H9 (cell line): ENCODE measurements at regions not wholly inside any gene's neighbourhood (a gene's known extent, or its start where the extent isn't known, plus 50 kb on each side); places are given as distances from the start of the nearest gene placed in this dataset.

Experiments
- DNase-seq: peaks from one replicate; pipeline ENCODE4 v3.0.0-alpha.2; 2017
- H2AFZ ChIP-seq: one replicate; pipeline ENCODE4 v1.6.1; 2013; ENCODE audit warnings: mild to moderate bottlenecking, low read length, control low read depth, moderate library complexity
- H2AK5ac ChIP-seq: 2 replicates; pipeline ENCODE4 v1.6.1; 2013; ENCODE audit warnings: low read length, control low read depth, mixed read lengths; ENCODE audit not compliant: insufficient read length
- H2BK120ac ChIP-seq: one replicate; pipeline ENCODE4 v1.6.1; 2013; ENCODE audit warnings: low read depth, mild to moderate bottlenecking, low read length, control low read depth, inconsistent platforms; ENCODE audit not compliant: poor library complexity, severe bottlenecking
- H2BK12ac ChIP-seq: 2 replicates; pipeline ENCODE4 v1.6.1; 2013; ENCODE audit warnings: low read length, control low read depth, mixed read lengths, low read depth; ENCODE audit not compliant: insufficient read length
- H2BK15ac ChIP-seq: 2 replicates; pipeline ENCODE4 v1.6.1; 2013; ENCODE audit warnings: low read depth, low read length, control low read depth
- H2BK20ac ChIP-seq: one replicate; pipeline ENCODE4 v1.6.1; 2013; ENCODE audit warnings: low read depth, mild to moderate bottlenecking, low read length, control low read depth, inconsistent platforms; ENCODE audit not compliant: poor library complexity, severe bottlenecking
- H2BK5ac ChIP-seq: 2 replicates; pipeline ENCODE4 v1.6.1; 2013; ENCODE audit warnings: low read length, control low read depth, mixed read lengths; ENCODE audit not compliant: insufficient read length
- H3K14ac ChIP-seq: 2 replicates; pipeline ENCODE4 v1.6.1; 2013; ENCODE audit warnings: low read length, control low read depth; ENCODE audit not compliant: insufficient read depth
- H3K18ac ChIP-seq: 2 replicates; pipeline ENCODE4 v1.6.1; 2013; ENCODE audit warnings: low read depth, mild to moderate bottlenecking, mixed read lengths, low read length, control low read depth; ENCODE audit not compliant: insufficient read length
- H3K23ac ChIP-seq: 2 replicates; pipeline ENCODE4 v1.6.1; 2013; ENCODE audit warnings: low read length, control low read depth, mixed read lengths, low read depth; ENCODE audit not compliant: insufficient read length
- H3K23me2 ChIP-seq: 2 replicates; pipeline ENCODE4 v1.6.1; 2013; ENCODE audit warnings: low read depth, mild to moderate bottlenecking, mixed read lengths, low read length, control low read depth; ENCODE audit not compliant: insufficient read length, poor library complexity, severe bottlenecking
- H3K27ac ChIP-seq: 2 replicates; pipeline ENCODE4 v1.5.1; 2013; ENCODE audit warnings: low read length, control low read depth, mixed read lengths, low read depth; ENCODE audit not compliant: insufficient read length
- H3K27me3 ChIP-seq: 2 replicates; pipeline ENCODE4 v1.6.1; 2013; ENCODE audit warnings: low read length, control low read depth, inconsistent platforms; ENCODE audit not compliant: insufficient read depth
- H3K4ac ChIP-seq: 2 replicates; pipeline ENCODE4 v1.6.1; 2013; ENCODE audit warnings: low read depth, mild to moderate bottlenecking, control low read depth, inconsistent platforms, low read length, moderate library complexity
- H3K4me1 ChIP-seq: 2 replicates; pipeline ENCODE4 v1.6.1; 2013; ENCODE audit warnings: low read length, control low read depth, inconsistent platforms; ENCODE audit not compliant: insufficient read depth
- H3K4me2 ChIP-seq: 2 replicates; pipeline ENCODE4 v1.6.1; 2013; ENCODE audit warnings: low read length, control low read depth, mixed read lengths; ENCODE audit not compliant: insufficient read length, insufficient read depth
- H3K56ac ChIP-seq: 2 replicates; pipeline ENCODE4 v1.6.1; 2013; ENCODE audit warnings: low read depth, mild to moderate bottlenecking, mixed read lengths, low read length, control low read depth; ENCODE audit not compliant: insufficient read length
- H3K79me1 ChIP-seq: 2 replicates; pipeline ENCODE4 v1.6.1; 2013; ENCODE audit warnings: low read depth, mild to moderate bottlenecking, moderate library complexity, low read length, control low read depth, inconsistent platforms; ENCODE audit not compliant: insufficient read depth, poor library complexity, severe bottlenecking
- H3K79me2 ChIP-seq: 2 replicates; pipeline ENCODE4 v1.6.1; 2013; ENCODE audit warnings: low read length, control low read depth, inconsistent platforms; ENCODE audit not compliant: insufficient read depth
- H3K9ac ChIP-seq: 2 replicates; pipeline ENCODE4 v1.6.1; 2013; ENCODE audit warnings: low read length, control low read depth, mixed read lengths; ENCODE audit not compliant: insufficient read length; ENCODE audit errors: extremely low read depth
- H3K9me3 ChIP-seq: one replicate; pipeline ENCODE4 v1.6.1; 2013; ENCODE audit warnings: low read depth, low read length, inconsistent platforms; ENCODE audit not compliant: control insufficient read depth
- H3T11ph ChIP-seq: one replicate; pipeline ENCODE4 v1.6.1; 2013; ENCODE audit warnings: mild to moderate bottlenecking, low read length, control low read depth, inconsistent platforms
- H4K20me1 ChIP-seq: one replicate; pipeline ENCODE4 v1.6.1; 2013; ENCODE audit not compliant: control insufficient read depth, insufficient read length, insufficient read depth
- H4K5ac ChIP-seq: 2 replicates; pipeline ENCODE4 v1.6.1; 2013; ENCODE audit warnings: low read depth, mild to moderate bottlenecking, mixed read lengths, low read length, control low read depth; ENCODE audit not compliant: insufficient read length
- H4K8ac ChIP-seq: replicated peaks from 2 replicates; pipeline ENCODE4 v1.6.1; 2013; ENCODE audit warnings: low read length, control low read depth, mixed read lengths, low read depth; ENCODE audit not compliant: insufficient read length
- H4K91ac ChIP-seq: 2 replicates; pipeline ENCODE4 v1.6.1; 2013; ENCODE audit warnings: low read depth, mild to moderate bottlenecking, moderate library complexity, mixed read lengths, low read length, control low read depth; ENCODE audit not compliant: insufficient read length
- H3K27ac Mint-ChIP-seq, 3 experiments: 2 replicates in 2 of 3; 3 replicates in 1 of 3; pipeline ENCODE4 v1.8.0; 2020 to 2021; ENCODE audit warnings: mixed read lengths in 3 of 3, mild to moderate bottlenecking in 1 of 3, moderate library complexity in 1 of 3
- H3K27me3 Mint-ChIP-seq: 2 replicates; pipeline ENCODE4 v1.8.0; 2021; ENCODE audit warnings: low read depth, mild to moderate bottlenecking, moderate library complexity, mixed read lengths
- H3K36me3 Mint-ChIP-seq, 3 experiments: 2 replicates in 2 of 3; 3 replicates in 1 of 3; pipeline ENCODE4 v1.8.0; 2020 to 2021; ENCODE audit warnings: low read depth in 3 of 3, mixed read lengths in 3 of 3; ENCODE audit not compliant: insufficient read depth in 1 of 3
- H3K4me1 Mint-ChIP-seq, 2 experiments: 2 replicates each; pipeline ENCODE4 v1.8.0; 2020; ENCODE audit warnings: mixed read lengths in 2 of 2
- H3K4me3 Mint-ChIP-seq, 2 experiments: 2 replicates in 1 of 2; 3 replicates in 1 of 2; pipeline ENCODE4 v1.8.0; 2020 to 2021; ENCODE audit warnings: mild to moderate bottlenecking in 2 of 2, mixed read lengths in 2 of 2, moderate library complexity in 1 of 2
- H3K9me3 Mint-ChIP-seq, 2 experiments: 2 replicates in 1 of 2; 3 replicates in 1 of 2; pipeline ENCODE4 v1.8.0; 2020; ENCODE audit warnings: mild to moderate bottlenecking in 2 of 2, mixed read lengths in 2 of 2, moderate library complexity in 1 of 2
- CTCF ChIP-seq: fragments of 200-600 bp; sonication (generic); conservative IDR thresholded peaks from 3 replicates; pipeline ENCODE4 v1.8.0; 2021; ENCODE audit warnings: antibody characterized with exemption, mild to moderate bottlenecking
- WGBS: extraction: QIAGEN DNeasy Blood & Tissue Kit; methylation state at CpG from one replicate; pipeline ENCODE4 v1.1.7; 2013; ENCODE audit warnings: missing lambda C conversion rate, low lambda C conversion rate, mixed read lengths; ENCODE audit not compliant: insufficient read length; ENCODE audit errors: extremely low coverage; 5-methylcytosine and 5-hydroxymethylcytosine counted together

GRCh38 chr14:61184112-61184511 lies 97.0 kb downstream of the TMEM30B start:
- Histone ChIP-seq H3K27ac (no peak overlapping the region), H3K27me3 (no peaks in the 10 kb centered on the region), H3K14ac (no peak overlapping the region), H3K23ac (no peak overlapping the region), H3K56ac (no peak overlapping the region), H3K4me2 (no peak overlapping the region), H3K9ac (no peak overlapping the region), H3K4me1 (no peaks in the 10 kb centered on the region; the same call in 1 of the 2 replicates), H3K9me3 (no peaks in the 10 kb centered on the region), H3K4ac (no peak overlapping the region), H2BK20ac (no peak overlapping the region), H2BK15ac (no peak overlapping the region), H2BK12ac (no peak overlapping the region), H3K23me2 (no peaks in the 10 kb centered on the region), H3K18ac (no peak overlapping the region), H4K5ac (no peak overlapping the region), H2AK5ac (no peak overlapping the region), H4K8ac (no peak overlapping the region), H3T11ph (no peak overlapping the region), H4K91ac (no peak overlapping the region), H3K79me2 (no peaks in the 10 kb centered on the region), H2BK120ac (no peak overlapping the region), H4K20me1 (no peaks in the 10 kb centered on the region), H2AFZ (no peak overlapping the region), H2BK5ac (no peak overlapping the region), H3K79me1 (no peaks in the 10 kb centered on the region)
- no peaks in the 10 kb centered on the region; a peak in 1 of 7 replicates for H3K36me3 Mint-ChIP-seq
- no CpG with 5 or more reads among the region's 2 CpGs for WGBS
- H3K27ac Mint-ChIP-seq, result no peak overlapping the region
- peaks cover 15 to 16% of the 10 kb centered on the region in 2 experiments for H3K4me1 Mint-ChIP-seq
- H3K4me3 Mint-ChIP-seq, result no peak overlapping the region
- TF ChIP-seq CTCF, result no peak
- no peaks in the 10 kb centered on the region for H3K27me3 Mint-ChIP-seq
- no peak for DNase-seq
- H3K9me3 Mint-ChIP-seq, result no peaks in the 10 kb centered on the region; a peak in 1 of 5 replicates
